ENCODE measurements at regions not wholly inside any gene's neighbourhood (a gene's known extent, or its start where the extent isn't known, plus 50 kb on each side); places are given as distances from the start of the nearest gene placed in this dataset.

GRCh38 chr13:105643966-105644365, 891.5 kb downstream of the EFNB2 start:
- no peak for TF ChIP-seq SUZ12 (IDR thresholded peaks at IDR 0.05; ENCODE audit: extremely low read depth, insufficient read depth, insufficient read length)
- no peak for TF ChIP-seq YY1 (IDR thresholded peaks at IDR 0.05; ENCODE audit: insufficient read depth, insufficient read length)
- TF ChIP-seq ZNF274 (IDR thresholded peaks at IDR 0.05; ENCODE audit: low read depth, low read length) = no peak
- peaks cover 9% of the 10 kb centered on the region; the same call in 1 of the 2 replicates for H3K9me3 ChIP-seq (ENCODE audit: insufficient read depth, low read length)
- DNase-seq (ENCODE audit: low read depth, low spot score) = no peak
- H3K4me3 ChIP-seq (ENCODE audit: insufficient read length, low read depth) = no peak overlapping the region
- no peaks in the 10 kb centered on the region for H3K36me3 ChIP-seq (ENCODE audit: insufficient read depth, insufficient read length, low read length)
- no peaks in the 10 kb centered on the region for H3K4me1 ChIP-seq (ENCODE audit: insufficient read depth, insufficient read length)
- H3K9ac ChIP-seq (ENCODE audit: insufficient read length, low read depth) = no peak overlapping the region
- no peaks in the 10 kb centered on the region for H3K27me3 ChIP-seq (ENCODE audit: insufficient read depth, insufficient read length)

DNA sequence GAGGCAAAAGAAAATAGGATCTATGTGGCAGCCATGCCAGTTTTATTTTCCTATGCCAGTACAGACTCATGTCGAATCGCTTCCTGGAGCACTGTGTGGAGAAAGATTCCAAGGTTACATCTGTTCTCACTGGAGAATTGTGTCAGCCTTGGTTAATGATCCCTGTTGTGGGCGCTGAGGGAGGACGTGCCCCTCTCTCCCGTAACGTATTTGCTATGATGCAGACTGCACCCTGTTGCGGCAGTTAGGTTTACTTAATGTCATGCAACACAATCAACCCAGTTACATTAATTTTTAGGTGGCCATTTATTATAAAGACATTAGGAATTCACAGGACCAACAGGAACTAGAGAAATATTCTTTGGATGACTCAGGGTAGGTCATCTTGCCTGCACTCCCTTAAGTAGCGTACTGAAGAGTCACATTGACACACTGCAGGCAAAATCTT, 892.9 kb downstream of the EFNB2 start:
- DNase-seq (ENCODE audit: low read depth, low spot score) = no peak
- Histone ChIP-seq H3K27me3 (ENCODE audit: insufficient read depth, insufficient read length) (no peaks in the 10 kb centered on the region), H3K36me3 (ENCODE audit: insufficient read depth, insufficient read length, low read length) (no peaks in the 10 kb centered on the region), H3K9ac (ENCODE audit: insufficient read length, low read depth) (no peak overlapping the region), H3K4me3 (ENCODE audit: insufficient read length, low read depth) (no peak overlapping the region), H3K4me1 (ENCODE audit: insufficient read depth, insufficient read length) (no peaks in the 10 kb centered on the region), H3K9me3 (ENCODE audit: insufficient read depth, low read length) (no peaks in the 10 kb centered on the region)
- no peak for TF ChIP-seq YY1 (IDR thresholded peaks at IDR 0.05; ENCODE audit: insufficient read depth, insufficient read length)
- no peak for TF ChIP-seq ZNF274 (IDR thresholded peaks at IDR 0.05; ENCODE audit: low read depth, low read length)
- TF ChIP-seq SUZ12 (IDR thresholded peaks at IDR 0.05; ENCODE audit: extremely low read depth, insufficient read depth, insufficient read length) = no peak

DNA sequence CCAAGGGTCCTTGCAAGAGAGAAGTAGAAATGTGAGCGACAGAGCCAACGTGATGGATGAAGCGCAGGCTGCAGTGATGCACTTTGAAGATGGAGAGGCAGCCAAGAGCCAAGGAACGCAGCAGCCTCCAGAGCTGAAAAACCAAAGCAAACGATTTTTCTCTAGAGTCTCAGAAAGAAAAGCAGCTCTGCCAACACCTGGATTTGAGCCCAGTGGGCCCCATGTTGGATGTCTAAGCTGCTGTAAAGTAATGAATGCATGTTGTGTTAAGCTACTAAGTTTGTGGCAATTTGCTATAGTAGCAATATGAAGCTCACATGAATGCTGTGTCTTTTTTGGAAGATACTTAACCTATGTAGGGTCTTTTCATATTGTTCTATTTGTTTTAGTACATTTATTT, 894.3 kb downstream of the EFNB2 start:
- no peaks in the 10 kb centered on the region for H3K36me3 ChIP-seq (ENCODE audit: insufficient read depth, insufficient read length, low read length)
- no peak for DNase-seq (ENCODE audit: low read depth, low spot score)

DNA sequence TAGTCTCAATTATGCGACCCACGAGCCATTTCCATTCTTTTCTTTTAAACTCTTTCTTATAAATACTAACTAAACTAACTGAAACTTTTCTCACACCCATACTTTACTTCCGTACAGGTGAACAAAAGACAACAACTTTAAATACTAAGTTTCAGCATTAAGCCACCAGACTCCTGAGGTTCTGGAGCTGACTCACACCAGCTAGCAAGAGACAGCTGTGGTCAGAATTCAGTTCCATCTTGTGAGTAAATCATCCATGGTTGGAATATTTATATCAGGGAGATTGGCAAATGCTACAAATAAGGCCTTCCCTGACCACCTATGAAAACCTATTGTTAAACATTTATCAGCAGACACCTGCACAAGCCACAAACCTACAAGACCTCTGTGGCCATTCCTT, 897.0 kb downstream of the EFNB2 start:
- Histone ChIP-seq H3K9ac (ENCODE audit: insufficient read length, low read depth) (no peak overlapping the region), H3K36me3 (ENCODE audit: insufficient read depth, insufficient read length, low read length) (no peaks in the 10 kb centered on the region), H3K9me3 (ENCODE audit: insufficient read depth, low read length) (no peaks in the 10 kb centered on the region), H3K4me1 (ENCODE audit: insufficient read depth, insufficient read length) (no peaks in the 10 kb centered on the region), H3K4me3 (ENCODE audit: insufficient read length, low read depth) (no peak overlapping the region), H3K27me3 (ENCODE audit: insufficient read depth, insufficient read length) (no peaks in the 10 kb centered on the region)
- TF ChIP-seq SUZ12 (IDR thresholded peaks at IDR 0.05; ENCODE audit: extremely low read depth, insufficient read depth, insufficient read length) (no peak), ZNF274 (IDR thresholded peaks at IDR 0.05; ENCODE audit: low read depth, low read length) (no peak)
- DNase-seq (ENCODE audit: low read depth, low spot score) = no peak

More for the DNA sequence above, 894.3 kb downstream of the EFNB2 start:
- no peaks in the 10 kb centered on the region for H3K4me1 ChIP-seq (ENCODE audit: insufficient read depth, insufficient read length)
- no peaks in the 10 kb centered on the region for H3K27me3 ChIP-seq (ENCODE audit: insufficient read depth, insufficient read length)
- H3K9ac ChIP-seq (ENCODE audit: insufficient read length, low read depth) = no peak overlapping the region
- no peaks in the 10 kb centered on the region for H3K9me3 ChIP-seq (ENCODE audit: insufficient read depth, low read length)
- H3K4me3 ChIP-seq (ENCODE audit: insufficient read length, low read depth) = no peak overlapping the region
- TF ChIP-seq SUZ12 (IDR thresholded peaks at IDR 0.05; ENCODE audit: extremely low read depth, insufficient read depth, insufficient read length) (no peak), ZNF274 (IDR thresholded peaks at IDR 0.05; ENCODE audit: low read depth, low read length) (no peak), YY1 (IDR thresholded peaks at IDR 0.05; ENCODE audit: insufficient read depth, insufficient read length) (no peak)

GRCh38 chr13:105634059-105634458, 901.4 kb downstream of the EFNB2 start:
- TF ChIP-seq ZNF274 (IDR thresholded peaks at IDR 0.05; ENCODE audit: low read depth, low read length) (no peak), YY1 (IDR thresholded peaks at IDR 0.05; ENCODE audit: insufficient read depth, insufficient read length) (no peak), SUZ12 (IDR thresholded peaks at IDR 0.05; ENCODE audit: extremely low read depth, insufficient read depth, insufficient read length) (no peak)
- Histone ChIP-seq H3K4me3 (ENCODE audit: insufficient read length, low read depth) (no peak overlapping the region), H3K9ac (ENCODE audit: insufficient read length, low read depth) (no peak overlapping the region), H3K9me3 (ENCODE audit: insufficient read depth, low read length) (no peaks in the 10 kb centered on the region), H3K4me1 (ENCODE audit: insufficient read depth, insufficient read length) (no peaks in the 10 kb centered on the region), H3K36me3 (ENCODE audit: insufficient read depth, insufficient read length, low read length) (no peaks in the 10 kb centered on the region), H3K27me3 (ENCODE audit: insufficient read depth, insufficient read length) (no peaks in the 10 kb centered on the region)
- DNase-seq (ENCODE audit: low read depth, low spot score) = no peak

GRCh38 chr13:105630431-105630830, 905.0 kb downstream of the EFNB2 start:
- H3K9me3 ChIP-seq (ENCODE audit: insufficient read depth, low read length) = no peaks in the 10 kb centered on the region
- H3K36me3 ChIP-seq (ENCODE audit: insufficient read depth, insufficient read length, low read length) = no peaks in the 10 kb centered on the region
- TF ChIP-seq ZNF274 (IDR thresholded peaks at IDR 0.05; ENCODE audit: low read depth, low read length) (no peak), YY1 (IDR thresholded peaks at IDR 0.05; ENCODE audit: insufficient read depth, insufficient read length) (no peak), SUZ12 (IDR thresholded peaks at IDR 0.05; ENCODE audit: extremely low read depth, insufficient read depth, insufficient read length) (no peak)
- DNase-seq (ENCODE audit: low read depth, low spot score) = no peak
- H3K4me3 ChIP-seq (ENCODE audit: insufficient read length, low read depth) = no peak overlapping the region
- H3K4me1 ChIP-seq (ENCODE audit: insufficient read depth, insufficient read length) = no peaks in the 10 kb centered on the region
- no peak overlapping the region for H3K9ac ChIP-seq (ENCODE audit: insufficient read length, low read depth)
- no peaks in the 10 kb centered on the region for H3K27me3 ChIP-seq (ENCODE audit: insufficient read depth, insufficient read length)

DNA sequence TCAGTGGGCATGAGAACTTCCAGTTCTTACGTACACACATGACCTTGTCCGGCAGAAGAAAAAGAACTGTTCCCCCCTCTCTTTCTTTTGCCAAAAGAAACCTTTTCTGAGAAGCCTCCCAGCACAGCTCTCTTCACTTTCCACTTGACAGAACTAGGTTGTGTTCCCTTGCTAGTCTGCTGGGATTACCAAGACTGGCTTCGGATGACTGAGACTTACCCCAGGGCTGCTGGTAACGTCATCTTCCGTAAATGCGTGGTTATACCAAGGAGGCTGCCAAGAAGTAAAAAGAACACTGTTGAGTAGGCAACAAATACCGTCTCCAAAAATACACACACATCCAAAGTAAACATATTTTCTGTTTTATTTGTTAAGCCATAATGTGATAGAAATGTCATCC, 908.2 kb downstream of the EFNB2 start:
- Histone ChIP-seq H3K9me3 (ENCODE audit: insufficient read depth, low read length) (no peaks in the 10 kb centered on the region), H3K4me1 (ENCODE audit: insufficient read depth, insufficient read length) (no peaks in the 10 kb centered on the region), H3K9ac (ENCODE audit: insufficient read length, low read depth) (no peak overlapping the region), H3K27me3 (ENCODE audit: insufficient read depth, insufficient read length) (no peaks in the 10 kb centered on the region), H3K36me3 (ENCODE audit: insufficient read depth, insufficient read length, low read length) (no peaks in the 10 kb centered on the region), H3K4me3 (ENCODE audit: insufficient read length, low read depth) (no peak overlapping the region)
- TF ChIP-seq SUZ12 (IDR thresholded peaks at IDR 0.05; ENCODE audit: extremely low read depth, insufficient read depth, insufficient read length) (no peak), ZNF274 (IDR thresholded peaks at IDR 0.05; ENCODE audit: low read depth, low read length) (no peak), YY1 (IDR thresholded peaks at IDR 0.05; ENCODE audit: insufficient read depth, insufficient read length) (no peak)
- no peak for DNase-seq (ENCODE audit: low read depth, low spot score)
